Esophagus muscularis mucosa (tissue), 4 donors: ENCODE measurements at regions not wholly inside any gene's neighbourhood (a gene's known extent, or its start where the extent isn't known, plus 50 kb on each side); places are given as distances from the start of the nearest gene placed in this dataset.

Experiments used
- DNase-seq: peaks from one replicate; pipeline ENCODE4 v3.0.0-alpha.2; 2017; ENCODE audit errors: extremely low spot score
- H3K27ac ChIP-seq, 4 donors: fragments of 200-600 bp; sonication (generic); replicated peaks in 1 of 4; 1 replicate in 3 of 4; 2 replicates in 1 of 4; pipeline ENCODE4 v1.5.1; 2016 to 2019; ENCODE audit warnings: mild to moderate bottlenecking in 1 of 4
- H3K27me3 ChIP-seq, 4 donors: fragments of 200-600 bp; sonication (generic); one replicate each; pipeline versions ENCODE4 v1.5.1 to v1.6.0; 2016 to 2019
- H3K36me3 ChIP-seq, 4 donors: fragments of 200-600 bp; sonication (generic); one replicate each; pipeline ENCODE4 v1.5.1; 2016 to 2019
- H3K4me1 ChIP-seq, 4 donors: fragments of 200-600 bp; sonication (generic); one replicate each; pipeline ENCODE4 v1.5.1; 2016 to 2019
- H3K4me3 ChIP-seq, 4 donors: fragments of 200-600 bp; sonication (generic); 1 replicate in 2 of 4; 2 replicates in 2 of 4; pipeline ENCODE4 v1.5.1; 2016 to 2019; ENCODE audit warnings: mild to moderate bottlenecking in 4 of 4, moderate library complexity in 1 of 4
- H3K9me3 ChIP-seq, 4 donors: fragments of 200-600 bp; sonication (generic); 1 replicate in 3 of 4; 2 replicates in 1 of 4; pipeline ENCODE4 v1.5.1; 2016 to 2019
- CTCF ChIP-seq, 3 experiments: fragments of 200-600 bp in 2 of 3; fragments of 450-650 bp in 1 of 3; sonication (generic) in 2 of 3; IDR thresholded peaks; one replicate each; pipeline ENCODE4 v1.5.1; 2017 to 2019; ENCODE audit warnings: antibody characterized with exemption in 3 of 3, mild to moderate bottlenecking in 2 of 3, moderate library complexity in 1 of 3
- EP300 ChIP-seq: sonication (generic); formaldehyde crosslinking; IDR thresholded peaks from one replicate; pipeline ENCODE4 v1.6.1; 2017; ENCODE audit warnings: antibody characterized with exemption
- POLR2A ChIP-seq: fragments of 450-650 bp; IDR thresholded peaks from one replicate; pipeline ENCODE4 v1.6.1; 2017; ENCODE audit warnings: antibody characterized with exemption, moderate library complexity, mild to moderate bottlenecking, low read depth
- POLR2AphosphoS5 ChIP-seq, 2 donors: sonication (generic); formaldehyde crosslinking; IDR thresholded peaks; one replicate each; pipeline ENCODE4 v1.6.1; 2017; ENCODE audit warnings: antibody characterized with exemption in 2 of 2
- WGBS: methylation state at CpG from one replicate; pipeline ENCODE4 v1.1.5; 2018; 5-methylcytosine and 5-hydroxymethylcytosine counted together
- intact Hi-C: fragments of 100-400 bp; cut with DNase I; formaldehyde crosslinking; loops from one replicate; pipeline ENCODE4 v1.15.1; 2023

- no peak for TF ChIP-seq POLR2AphosphoS5 (IDR thresholded peaks at IDR 0.05)
- TF ChIP-seq EP300, result no peak
- no peak for TF ChIP-seq CTCF (IDR thresholded peaks at IDR 0.05)
- no peak for TF ChIP-seq POLR2A
- Histone ChIP-seq H3K4me3 (no peak overlapping the region), H3K4me1 (no peaks in the 10 kb centered on the region), H3K36me3 (no peaks in the 10 kb centered on the region), H3K9me3 (no peaks in the 10 kb centered on the region), H3K27me3 (no peaks in the 10 kb centered on the region), H3K27ac (no peak overlapping the region)
- intact Hi-C loops, result no loop called here
- no peak for DNase-seq
- 81% methylated on average over 2 of the region's 2 CpGs for whole genome bisulfite sequencing
These were observed 816.9 kb upstream of the POT1 start for GRCh38 chr7:125746510-125746909.

- DNase-seq, result no peak
- Histone ChIP-seq H3K36me3 (no peaks in the 10 kb centered on the region), H3K27me3 (no peaks in the 10 kb centered on the region), H3K9me3 (no peaks in the 10 kb centered on the region), H3K4me1 (no peaks in the 10 kb centered on the region), H3K27ac (no peak overlapping the region), H3K4me3 (no peak overlapping the region)
- TF ChIP-seq POLR2AphosphoS5 (IDR thresholded peaks at IDR 0.05) (no peak), CTCF (IDR thresholded peaks at IDR 0.05) (no peak), EP300 (no peak), POLR2A (no peak)
- WGBS, result 70% methylated on average over 1 of the region's 1 CpG
- intact Hi-C loops, result no loop called here
These were observed 797.6 kb upstream of the POT1 start for GRCh38 chr7:125727215-125727614.

DNA sequence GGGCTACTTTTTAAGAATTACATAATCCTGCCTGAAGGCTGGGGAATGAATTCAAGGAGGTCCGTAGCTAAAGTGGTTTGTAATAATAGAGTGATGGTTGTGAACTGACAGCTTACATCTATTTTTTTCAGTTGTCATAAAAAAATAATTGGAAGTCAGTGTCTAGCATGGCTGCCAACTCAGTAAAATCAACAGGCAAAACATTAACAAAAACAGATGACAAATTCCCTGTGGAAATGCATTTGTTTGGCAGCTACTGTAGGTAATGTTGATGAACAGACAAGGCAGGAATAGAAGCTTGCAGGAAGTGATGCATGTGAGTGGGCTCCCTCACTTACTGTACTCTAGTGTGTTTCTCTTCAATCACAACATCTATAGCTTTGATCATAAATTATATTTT is 766.0 kb upstream of the POT1 start:
- intact Hi-C loops, result no loop called here
- H3K27me3 ChIP-seq, result no peaks in the 10 kb centered on the region
- H3K4me1 ChIP-seq, result no peaks in the 10 kb centered on the region
- peaks cover 0 to 5% (median 0%) of the 10 kb centered on the region in 4 donors for H3K9me3 ChIP-seq
- TF ChIP-seq CTCF (IDR thresholded peaks at IDR 0.05) (no peak), EP300 (no peak), POLR2AphosphoS5 (IDR thresholded peaks at IDR 0.05) (no peak), POLR2A (no peak)
- no peak overlapping the region for H3K27ac ChIP-seq
- no peaks in the 10 kb centered on the region for H3K36me3 ChIP-seq
- WGBS, result 55% methylated on average over 1 of the region's 1 CpG
- no peak for DNase-seq
- H3K4me3 ChIP-seq, result no peak overlapping the region

DNA sequence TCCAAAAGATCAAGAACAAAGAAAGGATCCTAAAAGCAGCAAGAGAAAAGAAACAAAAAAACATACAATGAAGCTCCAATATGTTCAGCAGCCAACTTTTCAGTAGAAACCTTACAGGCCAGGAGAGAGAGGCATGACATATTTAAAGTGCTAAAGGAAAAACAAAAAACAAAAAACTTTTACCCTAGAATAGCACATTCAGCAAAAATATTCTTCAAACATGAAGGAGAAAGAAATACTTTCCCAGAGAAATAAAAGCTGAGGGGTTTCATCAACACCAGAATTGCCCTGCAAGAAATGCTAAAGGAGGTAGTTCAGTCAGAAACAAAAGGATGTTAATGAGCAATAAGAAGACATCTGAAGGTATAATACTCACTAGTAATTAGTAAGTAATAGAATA is 753.5 kb upstream of the POT1 start:
- Histone ChIP-seq H3K4me1 (no peaks in the 10 kb centered on the region), H3K9me3 (no peaks in the 10 kb centered on the region), H3K36me3 (no peaks in the 10 kb centered on the region), H3K4me3 (no peak overlapping the region), H3K27me3 (no peaks in the 10 kb centered on the region), H3K27ac (no peak overlapping the region)
- intact Hi-C loops, result no loop called here
- TF ChIP-seq POLR2A (no peak), EP300 (no peak), CTCF (IDR thresholded peaks at IDR 0.05) (no peak), POLR2AphosphoS5 (IDR thresholded peaks at IDR 0.05) (no peak)
- no peak for DNase-seq

DNA sequence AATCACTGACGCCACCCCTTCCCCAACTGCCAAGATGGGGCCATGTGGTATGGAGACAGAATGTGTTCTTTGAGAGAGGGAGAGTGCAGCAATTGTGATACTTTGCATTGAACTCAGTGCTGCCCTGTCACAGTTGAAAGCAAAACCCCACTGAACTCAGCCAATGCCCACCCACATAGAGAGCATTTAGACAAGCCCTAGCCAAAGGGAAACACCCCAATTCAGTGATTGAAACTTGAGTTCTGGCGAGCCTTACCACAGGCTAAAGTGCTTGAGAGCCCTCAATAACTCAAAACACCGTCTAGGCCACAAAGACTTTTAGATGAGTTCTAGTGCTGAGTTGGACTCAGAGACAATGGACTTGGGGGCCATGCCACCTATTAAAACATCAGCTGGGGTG is 751.9 kb upstream of the POT1 start:
- DNase-seq, result no peak
- Histone ChIP-seq H3K27ac (no peak overlapping the region), H3K36me3 (no peaks in the 10 kb centered on the region), H3K4me3 (no peak overlapping the region), H3K9me3 (no peaks in the 10 kb centered on the region), H3K4me1 (no peaks in the 10 kb centered on the region), H3K27me3 (no peaks in the 10 kb centered on the region)
- WGBS, result 90% methylated on average over 3 of the region's 3 CpGs
- no peak for TF ChIP-seq CTCF (IDR thresholded peaks at IDR 0.05)
- TF ChIP-seq POLR2AphosphoS5 (IDR thresholded peaks at IDR 0.05), result no peak
- no peak for TF ChIP-seq POLR2A
- TF ChIP-seq EP300, result no peak
- intact Hi-C loops, result no loop called here
